Kidney capillary endothelial cell (primary cell): ENCODE measurements at regions not wholly inside any gene's neighbourhood (a gene's known extent, or its start where the extent isn't known, plus 50 kb on each side); places are given as distances from the start of the nearest gene placed in this dataset.
"Not testable (repeated sequence)": the region's sequence is repeated elsewhere in the genome, so short reads cannot be mapped to it uniquely, and the experiment has no call there.

Experiments used
- DNase-seq: peaks from one replicate; pipeline ENCODE4 v3.0.0-alpha.2; 2018; ENCODE audit warnings: low spot score

DNA sequence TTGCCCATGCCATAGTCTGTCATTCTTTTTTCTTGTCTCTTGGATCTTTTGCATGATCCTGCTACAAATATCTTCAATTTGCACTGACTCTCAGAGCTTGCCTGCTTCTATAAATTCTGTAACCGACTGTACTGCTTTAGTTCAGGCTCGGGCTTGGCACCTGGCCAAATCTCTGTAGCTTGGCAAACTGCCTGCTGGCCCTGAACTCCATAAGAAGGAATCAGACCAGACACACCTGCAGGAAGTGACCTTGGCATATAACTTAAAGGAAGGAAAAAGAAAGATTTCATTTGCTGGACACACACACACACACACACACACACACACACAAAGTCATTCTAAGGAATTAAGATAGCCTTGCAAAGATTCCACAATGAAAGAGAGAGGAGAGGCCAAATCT is 291.2 kb upstream of the DDX18 start:
- DNase-seq = peak; percentile 2

DNA sequence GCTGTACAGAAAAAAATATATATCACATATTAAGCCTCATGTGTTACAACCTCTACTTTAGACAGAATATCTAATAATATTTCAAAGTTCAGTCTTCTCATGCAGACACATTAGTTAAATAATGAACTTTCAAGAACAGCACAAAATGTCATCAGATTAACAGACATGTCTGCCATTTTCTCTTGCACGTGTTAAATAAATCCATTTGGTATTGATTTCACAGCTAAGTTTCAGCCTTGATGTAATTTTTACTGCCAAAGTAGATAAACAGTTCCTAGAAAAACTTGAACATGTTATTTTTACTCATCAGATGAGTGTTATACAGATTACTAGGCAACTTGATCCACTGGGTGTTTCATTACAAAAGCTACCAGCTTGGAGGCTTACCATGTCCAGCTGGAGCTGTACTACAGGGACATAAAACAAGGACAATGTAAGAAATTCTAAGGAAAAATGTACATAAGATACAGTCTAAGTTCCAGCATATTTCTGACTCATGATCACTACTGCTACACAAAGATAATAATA is 290.7 kb upstream of the DDX18 start:
- no peak for DNase-seq

DNA sequence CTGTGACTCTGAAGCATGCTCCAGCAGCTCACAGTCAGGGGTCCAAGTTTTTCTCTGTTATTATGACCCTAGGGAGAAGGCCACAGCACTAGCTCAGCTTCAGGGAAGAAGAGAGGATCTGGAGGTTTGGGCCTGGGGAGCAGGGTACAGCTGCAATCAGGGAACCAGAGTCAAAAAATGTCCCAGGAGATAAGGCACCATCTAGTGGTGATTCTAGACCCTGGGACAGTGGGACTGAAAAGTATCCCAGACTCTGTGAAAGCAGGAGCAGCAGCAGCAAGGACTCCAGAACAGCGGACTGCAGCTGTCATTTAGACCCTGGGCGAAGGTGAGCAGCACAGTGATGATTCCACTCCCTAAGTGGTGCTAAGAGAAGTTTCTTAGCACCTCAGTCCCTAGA is 278.4 kb upstream of the DDX18 start:
- DNase-seq = no peak

DNA sequence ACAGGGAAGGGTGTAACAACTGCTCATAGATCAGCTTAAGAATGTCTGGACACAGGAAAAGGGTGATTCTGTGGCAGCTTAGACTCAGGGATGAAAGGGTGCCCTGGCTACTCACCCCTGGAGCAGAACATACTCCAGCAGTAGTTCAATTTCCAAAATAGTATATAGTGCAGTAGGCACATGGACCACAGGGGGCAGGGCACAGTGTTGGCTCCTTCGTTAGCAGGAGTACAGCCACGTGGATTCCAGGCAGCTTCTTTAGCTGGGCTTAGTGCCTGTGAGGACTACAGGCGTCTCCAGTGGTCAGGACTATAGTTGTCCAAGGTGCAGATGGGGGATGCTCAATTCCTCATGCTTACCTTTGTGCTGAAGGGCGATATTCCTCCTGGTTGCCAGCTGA is 277.5 kb upstream of the DDX18 start:
- no peak for DNase-seq

DNA sequence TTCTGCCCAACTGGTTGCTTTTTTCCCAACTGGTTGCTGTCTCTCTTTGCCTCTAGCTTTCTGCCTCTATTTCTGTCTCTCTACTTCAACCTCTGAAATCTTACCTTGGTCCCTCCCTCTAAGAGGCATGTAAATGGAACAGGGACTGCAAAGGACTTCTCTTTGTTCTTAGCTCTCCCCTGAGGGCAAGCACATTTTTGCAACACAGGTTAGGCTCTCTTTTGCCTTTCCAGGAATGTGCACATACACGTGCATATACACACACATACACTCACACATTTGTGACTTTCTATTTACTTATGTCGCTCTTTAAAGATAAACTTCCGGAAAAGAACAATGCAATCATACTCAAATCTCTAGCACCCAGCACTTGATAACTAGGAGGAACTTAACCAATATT is 262.6 kb upstream of the DDX18 start:
- no peak for DNase-seq

DNA sequence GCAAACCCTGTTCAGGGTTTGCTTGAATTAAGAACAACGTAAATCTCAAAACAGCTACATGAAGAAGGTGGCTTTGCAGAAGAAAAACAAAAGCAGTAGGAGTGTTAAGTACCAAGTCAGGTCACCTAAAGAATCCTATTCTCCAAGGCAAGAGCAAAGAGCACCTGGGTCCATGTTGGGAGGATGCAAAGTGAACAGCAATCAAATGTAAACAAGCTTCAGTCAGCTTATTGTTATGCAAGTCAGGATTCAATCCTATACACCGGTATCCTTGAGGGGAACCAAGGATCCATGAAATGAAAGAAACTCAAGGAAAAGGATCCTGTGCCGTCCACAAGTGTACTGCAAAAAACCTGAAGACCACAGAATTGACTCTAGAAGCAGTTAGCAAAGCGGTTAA is 261.0 kb upstream of the DDX18 start:
- no peak for DNase-seq

DNA sequence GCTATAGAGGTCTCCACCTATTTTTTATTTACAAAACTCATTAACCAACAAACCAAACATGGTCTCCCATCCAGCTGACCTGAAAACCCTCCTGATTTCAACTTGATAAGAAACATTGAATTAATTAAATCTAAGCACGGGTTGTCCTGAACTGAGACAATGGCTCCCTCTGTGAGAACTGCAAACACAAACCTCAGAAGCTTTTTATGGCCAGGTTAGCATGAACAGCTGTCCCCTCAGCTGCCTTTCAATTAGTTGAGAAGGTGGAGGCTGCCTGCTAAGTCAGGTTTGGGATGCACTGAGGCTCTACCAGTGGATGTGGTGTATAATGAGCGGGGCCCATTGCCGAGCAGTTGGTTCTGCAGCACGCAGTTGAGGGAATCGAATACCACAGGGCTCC is 258.5 kb upstream of the DDX18 start:
- no peak for DNase-seq

DNA sequence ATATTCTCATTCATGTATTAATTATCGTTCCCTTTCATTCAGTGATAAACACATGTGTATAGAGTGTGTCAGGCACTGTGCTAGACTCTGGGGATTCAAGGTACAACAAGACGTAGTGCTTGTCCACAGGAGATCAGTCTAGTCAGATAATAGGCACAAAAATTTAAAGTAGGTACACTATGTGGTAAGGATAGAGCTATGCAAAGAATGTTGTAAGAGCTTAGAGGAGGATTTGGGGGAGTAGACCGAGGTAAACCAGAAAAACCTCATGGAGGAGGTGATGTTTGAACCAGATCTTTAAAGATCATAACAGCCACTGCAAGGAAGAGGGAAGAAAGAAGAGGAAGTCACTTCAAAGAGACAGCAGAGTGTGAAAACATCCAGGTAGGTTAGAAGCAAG is 256.9 kb upstream of the DDX18 start:
- DNase-seq = no peak

DNA sequence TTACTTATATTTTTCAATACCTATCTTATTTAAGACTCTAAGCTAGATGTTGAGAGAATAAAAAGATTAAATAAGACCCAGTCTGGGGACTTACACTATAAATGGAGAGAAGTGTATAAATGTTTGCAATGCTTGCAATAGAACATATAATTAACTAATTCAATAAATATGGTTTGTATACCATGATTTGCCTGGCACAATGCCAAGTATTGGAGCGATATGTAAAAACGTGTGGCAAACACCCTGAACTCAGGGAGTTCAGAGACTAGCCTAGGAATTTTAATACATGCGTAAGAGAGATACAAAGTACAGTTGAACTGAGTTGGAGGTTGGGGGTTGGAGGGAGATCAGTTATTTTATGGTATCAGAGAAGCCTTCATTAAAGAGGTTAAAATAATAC is 251.8 kb upstream of the DDX18 start:
- DNase-seq = no peak

DNA sequence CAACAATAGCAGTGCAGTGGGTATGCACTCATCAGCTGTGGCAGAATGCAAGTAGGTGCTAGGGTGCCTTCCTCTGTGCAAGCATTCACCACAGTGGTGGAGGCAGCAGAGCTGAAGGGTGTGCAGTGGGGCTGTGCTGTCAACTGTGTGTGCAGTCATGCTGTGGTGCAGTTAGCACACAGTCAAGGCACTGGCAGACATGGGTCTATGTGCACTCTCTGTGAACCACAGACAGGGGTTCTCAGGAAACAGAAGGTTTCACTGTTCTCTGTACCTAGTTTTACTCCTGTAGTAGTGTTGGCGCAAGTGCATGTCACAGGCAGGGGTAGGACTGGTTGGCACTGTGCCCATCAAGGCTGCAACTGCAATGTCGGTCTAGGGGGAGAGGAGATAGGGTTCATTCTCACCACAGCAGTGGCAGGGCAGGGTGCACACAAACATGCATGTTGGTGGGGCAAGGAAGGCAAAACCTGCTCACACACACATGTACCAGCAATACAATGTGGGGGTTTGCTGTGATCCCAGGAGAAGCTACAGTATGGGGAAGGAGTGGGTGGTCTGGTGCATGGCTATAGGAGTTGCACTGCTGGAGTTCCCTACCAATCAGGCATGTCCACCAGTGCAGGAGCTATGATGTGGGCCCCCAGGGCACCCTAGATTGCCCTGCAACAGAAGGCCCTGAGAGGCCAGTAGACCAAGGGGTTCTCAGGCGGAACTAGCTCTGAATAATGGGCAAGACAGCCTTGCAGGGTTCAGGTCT is 242.7 kb upstream of the DDX18 start:
- DNase-seq = no peak

DNA sequence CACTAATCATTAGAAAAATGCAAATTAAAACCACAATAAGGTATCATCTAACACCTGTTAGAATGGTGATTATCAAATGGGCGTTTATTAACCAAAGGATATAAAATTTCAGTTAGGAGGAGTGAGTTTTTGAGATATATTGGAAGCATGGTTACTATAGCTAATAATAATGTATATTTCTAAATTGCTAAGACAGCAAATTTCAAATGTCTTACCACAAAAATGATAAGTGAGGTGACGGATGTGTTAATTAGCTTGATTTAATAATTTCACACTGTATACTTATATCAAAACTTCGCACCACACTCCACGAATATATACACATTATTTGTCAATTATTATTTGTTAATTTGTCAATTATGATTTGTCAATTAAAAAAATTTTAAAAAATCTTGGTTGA is 227.2 kb upstream of the DDX18 start:
- no peak for DNase-seq

DNA sequence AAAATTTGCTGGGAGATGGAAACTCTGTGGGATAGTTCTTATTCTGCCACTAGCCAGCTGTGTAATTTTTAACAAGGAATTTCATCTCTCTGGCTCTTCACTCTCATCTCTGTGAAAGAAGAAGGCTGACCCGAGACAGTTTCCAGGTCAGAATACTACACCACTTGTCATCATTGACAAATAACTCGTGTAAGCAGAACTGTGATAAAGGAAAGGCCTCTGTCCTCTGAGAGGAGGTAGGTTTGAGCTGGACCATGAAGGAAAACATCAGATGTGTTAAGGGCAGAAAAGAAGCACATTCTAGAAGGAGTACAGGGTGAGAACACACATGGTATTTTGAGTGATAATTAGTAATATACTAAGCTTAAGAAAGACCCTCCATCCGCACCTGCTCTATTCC is 211.4 kb upstream of the DDX18 start:
- DNase-seq = no peak

DNA sequence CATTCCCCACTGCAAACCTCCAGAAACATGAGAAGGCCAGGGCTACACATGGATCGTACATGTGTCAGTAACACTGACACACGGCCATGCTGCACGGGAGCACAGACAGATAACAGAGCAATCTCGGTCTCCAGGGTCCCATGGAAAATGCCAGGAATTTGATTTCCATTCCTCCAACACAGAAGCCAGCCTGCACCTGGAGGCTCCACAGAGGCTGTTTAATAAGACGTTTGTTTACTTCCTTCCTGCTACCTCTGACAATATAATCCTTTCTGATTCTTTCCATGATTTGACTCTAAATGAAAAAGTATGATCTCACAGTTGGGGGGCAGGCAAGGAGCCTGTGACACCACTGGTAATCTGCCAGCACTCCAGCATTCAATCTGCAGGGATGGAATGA is 210.9 kb upstream of the DDX18 start:
- no peak for DNase-seq

DNA sequence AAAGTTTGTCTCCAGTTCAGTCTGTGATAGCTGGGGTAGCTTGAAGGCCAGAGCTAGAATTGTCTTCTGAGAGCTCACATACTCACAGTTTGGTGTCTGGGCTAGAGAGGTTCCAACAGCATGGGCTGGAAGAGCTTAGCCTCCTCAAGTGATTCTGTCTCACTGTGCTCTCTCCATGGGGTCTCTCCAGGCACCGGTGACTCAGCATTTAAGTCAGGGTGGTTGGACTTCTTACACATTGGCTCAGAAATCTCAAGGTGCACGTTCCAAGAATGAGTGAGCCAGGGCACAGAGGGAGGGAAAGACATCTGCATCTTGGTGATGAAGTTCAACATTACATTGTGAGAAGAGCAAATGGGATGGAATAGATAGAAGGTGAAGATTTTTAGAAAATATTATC is 207.3 kb upstream of the DDX18 start:
- no peak for DNase-seq

DNA sequence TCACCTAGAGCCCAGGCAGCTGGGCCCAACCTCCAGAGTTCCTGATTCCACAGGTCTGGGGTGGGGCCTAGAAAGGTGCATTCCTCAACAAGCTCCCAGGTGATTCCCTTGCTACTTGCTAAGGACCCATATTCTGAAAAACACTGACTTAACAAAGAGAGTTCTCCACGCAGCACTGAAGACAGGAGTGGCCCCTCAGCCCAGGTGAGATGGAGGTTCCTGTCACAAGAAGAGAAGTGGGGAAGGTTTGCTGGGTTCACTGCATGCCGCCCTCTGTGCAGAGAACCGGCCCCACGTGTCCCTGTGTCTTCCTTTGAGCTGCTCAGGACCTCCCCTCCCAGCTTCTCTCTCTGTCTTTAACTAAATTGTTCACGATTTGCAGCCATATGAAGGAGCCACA is 201.4 kb upstream of the DDX18 start:
- DNase-seq = no peak

DNA sequence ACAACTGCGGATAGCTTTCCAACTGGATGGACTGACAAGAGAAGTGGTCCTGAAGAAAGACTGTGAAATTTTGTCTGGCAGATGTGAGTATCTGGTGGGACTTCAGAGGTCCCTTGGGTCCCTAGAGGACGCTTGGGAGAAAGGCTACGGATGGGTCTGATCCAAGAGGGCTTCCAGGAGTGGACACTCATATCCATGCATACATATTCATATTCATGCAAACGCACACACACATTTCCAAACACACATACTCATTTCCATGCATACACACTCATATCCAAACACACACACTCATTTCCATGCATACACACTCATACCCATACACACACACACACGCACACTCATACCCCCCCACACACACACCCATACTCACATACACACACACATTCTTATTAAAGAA is 200.2 kb upstream of the DDX18 start:
- no peak for DNase-seq

DNA sequence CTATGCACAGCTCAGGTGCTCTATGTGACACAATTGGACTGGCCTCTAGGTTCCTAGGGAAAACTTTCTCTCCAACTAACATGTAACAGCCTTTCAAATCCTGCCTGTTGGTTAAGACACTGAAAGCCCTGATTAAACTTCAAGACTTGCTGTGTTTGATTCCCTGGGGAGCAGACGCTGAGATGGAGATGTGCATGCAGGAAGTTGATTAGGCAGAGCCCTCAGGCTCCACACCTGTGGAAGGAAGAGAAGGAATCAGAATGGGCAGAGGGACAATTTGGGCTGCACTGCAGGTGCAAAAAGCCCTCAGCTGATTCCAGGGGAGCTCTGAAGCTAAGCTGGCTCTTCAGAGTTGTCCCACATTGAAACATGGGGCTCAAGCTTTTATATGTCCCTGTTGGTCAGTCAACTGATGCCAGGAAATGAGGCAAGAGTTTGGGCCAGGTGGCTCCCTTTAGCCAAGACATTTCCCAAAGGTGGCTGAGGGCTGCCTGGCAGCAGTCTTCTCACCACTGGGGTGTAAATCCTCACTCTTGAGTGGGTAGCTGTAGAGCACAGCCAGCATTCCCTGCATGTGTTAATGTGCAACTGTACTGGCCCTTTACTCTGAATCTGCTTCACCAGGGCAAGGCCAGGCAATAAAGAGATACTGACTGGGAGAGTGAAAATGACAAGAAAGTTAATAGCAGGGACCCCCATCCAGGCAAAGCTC is 199.5 kb upstream of the DDX18 start:
- DNase-seq = no peak

DNA sequence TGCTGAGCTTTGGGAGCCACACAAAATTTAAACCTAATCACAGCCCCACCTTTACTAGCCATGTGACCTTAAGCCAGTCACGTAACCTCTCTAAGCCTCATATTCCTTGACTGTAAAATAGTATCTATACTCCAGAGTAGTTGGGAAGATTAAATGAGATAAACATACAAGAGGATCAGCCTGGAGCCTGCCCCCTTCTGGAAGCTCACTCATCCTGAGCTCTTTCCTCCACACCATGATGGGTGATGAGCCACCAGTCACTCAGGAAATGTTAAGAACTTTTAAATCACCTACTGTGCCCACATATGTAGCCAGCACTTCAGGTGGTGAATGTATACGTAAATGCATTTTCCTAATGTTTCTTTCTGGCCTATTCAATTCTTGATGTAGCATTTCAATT is 195.9 kb upstream of the DDX18 start:
- DNase-seq = no peak

DNA sequence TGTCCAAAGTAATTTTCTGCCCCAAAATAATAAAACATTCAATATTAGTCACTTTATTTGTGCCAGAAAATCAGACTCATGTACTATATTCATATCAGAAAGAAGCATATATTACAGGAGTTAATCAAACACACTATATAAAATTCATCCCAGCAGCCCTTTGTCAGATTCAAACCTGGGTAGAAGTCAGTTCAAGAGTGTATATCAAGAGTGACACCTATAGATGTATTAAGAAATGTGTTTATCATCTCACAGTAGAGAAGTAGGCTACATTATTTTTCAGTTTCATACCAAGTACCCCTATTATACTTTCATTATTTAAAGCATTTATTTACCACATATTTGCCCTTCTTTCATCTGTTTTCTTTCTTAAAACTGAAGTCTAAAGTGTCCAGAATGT is 193.2 kb upstream of the DDX18 start:
- no peak for DNase-seq

DNA sequence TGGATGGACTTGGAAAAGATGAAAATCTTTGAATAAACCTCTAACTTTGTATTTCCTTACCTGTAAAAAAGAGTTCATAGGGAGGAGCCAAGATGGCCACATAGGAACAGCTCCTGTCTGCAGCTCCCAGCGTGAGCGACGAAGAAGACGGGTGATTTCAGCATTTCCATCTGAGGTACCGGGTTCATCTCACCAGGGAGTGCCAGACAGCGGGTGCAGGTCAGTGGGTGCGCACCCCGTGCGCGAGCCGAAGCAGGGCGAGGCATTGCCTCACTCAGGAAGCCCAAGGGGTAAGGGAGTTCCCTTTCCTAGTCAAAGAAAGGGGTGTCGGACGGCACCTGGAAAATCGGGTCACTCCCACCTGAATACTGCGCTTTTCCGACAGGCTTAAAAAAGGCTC is 191.3 kb upstream of the DDX18 start:
- not testable (repeated sequence) for DNase-seq

DNA sequence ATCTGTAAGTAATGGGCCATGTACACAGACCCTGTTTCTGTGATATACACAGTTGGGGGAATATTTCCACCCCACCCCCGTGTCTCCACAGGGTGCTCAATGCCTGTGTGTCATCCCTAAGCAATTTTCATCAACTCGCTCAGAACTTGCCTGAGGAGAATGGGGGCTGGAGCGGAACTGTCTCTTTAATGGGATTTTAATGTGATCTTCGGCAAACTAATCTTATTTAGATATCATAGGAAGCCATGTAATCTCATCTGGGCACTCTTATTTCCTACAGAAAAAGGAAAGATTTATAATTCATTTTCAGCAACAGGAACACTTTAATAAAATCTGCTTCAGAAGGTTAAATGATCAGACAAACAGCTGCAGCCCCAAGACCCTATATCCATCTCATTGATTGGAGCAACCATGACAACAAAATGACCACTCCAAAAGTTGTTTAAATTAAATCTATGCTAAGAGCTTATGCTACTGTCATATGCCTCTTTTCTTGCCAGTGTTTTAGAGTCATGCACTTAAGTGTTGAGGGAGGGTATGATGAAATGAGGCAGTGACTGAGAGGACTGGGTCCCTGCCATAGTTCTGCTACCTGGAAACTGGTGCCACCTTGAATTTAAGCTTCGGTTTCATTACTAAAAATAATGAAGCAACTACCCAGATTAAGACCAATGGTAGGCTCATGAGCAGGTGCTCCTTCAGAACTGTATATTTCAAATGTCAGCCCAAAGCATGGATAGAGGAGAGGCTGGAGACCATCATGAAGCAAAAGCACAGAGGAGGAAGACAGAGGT is 183.1 kb upstream of the DDX18 start:
- DNase-seq = no peak

DNA sequence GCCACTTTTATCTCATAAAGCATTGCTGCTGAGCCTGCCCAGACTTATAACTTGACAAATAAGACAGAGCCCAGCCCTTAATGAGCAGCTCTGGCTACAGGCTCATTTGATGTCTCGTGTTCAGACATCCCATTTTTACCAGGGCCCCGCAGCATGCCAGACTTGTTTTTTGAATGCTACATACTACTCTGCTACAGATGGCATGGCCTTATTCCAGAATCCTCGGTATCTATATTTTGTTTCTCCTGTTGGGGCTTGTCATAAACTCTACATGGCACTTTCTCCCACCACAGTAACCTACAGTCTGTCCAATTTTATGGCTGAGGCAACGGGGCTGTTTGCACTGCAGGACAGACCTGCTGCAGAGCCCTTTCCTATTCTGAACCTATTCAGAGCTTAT is 179.0 kb upstream of the DDX18 start:
- no peak for DNase-seq

DNA sequence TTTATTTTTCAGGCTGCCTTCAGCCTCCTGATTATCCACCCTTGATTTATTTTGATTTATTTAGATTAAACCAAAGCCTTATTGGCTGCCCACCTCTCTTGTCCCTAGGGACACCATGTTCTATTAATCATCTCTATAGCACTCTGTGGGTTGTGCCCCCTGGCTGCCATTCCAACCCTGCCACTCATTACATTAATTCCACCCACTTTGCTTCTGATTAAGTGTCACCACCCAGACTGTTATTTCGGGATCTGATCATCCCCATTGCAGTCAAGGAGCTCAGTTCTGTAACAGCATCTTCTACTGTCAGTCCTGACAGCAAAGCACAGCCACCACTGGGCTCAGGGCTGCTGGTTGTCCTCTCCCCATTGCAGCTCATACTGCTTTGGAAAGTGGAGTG is 175.1 kb upstream of the DDX18 start:
- DNase-seq = no peak
